Breast epithelium (tissue), 3 donors: ENCODE measurements at regions not wholly inside any gene's neighbourhood (a gene's known extent, or its start where the extent isn't known, plus 50 kb on each side); places are given as distances from the start of the nearest gene placed in this dataset.

Source experiments
- CTCF ChIP-seq, 3 donors: fragments of 450-650 bp; IDR thresholded peaks; one replicate each; pipeline ENCODE4 v1.5.1; 2016 to 2017; ENCODE audit warnings: antibody characterized with exemption in 3 of 3, mild to moderate bottlenecking in 3 of 3, moderate library complexity in 3 of 3
- POLR2A ChIP-seq: fragments of 450-650 bp; IDR thresholded peaks from one replicate; pipeline ENCODE4 v1.6.1; 2016; ENCODE audit warnings: antibody characterized with exemption, mild to moderate bottlenecking, moderate library complexity
- POLR2AphosphoS5 ChIP-seq, 3 donors: sonication (generic); formaldehyde crosslinking; IDR thresholded peaks; one replicate each; pipeline ENCODE4 v1.6.1; 2017; ENCODE audit warnings: antibody characterized with exemption in 3 of 3

- TF ChIP-seq CTCF (IDR thresholded peaks at IDR 0.05) (no peak), POLR2A (no peak), POLR2AphosphoS5 (IDR thresholded peaks at IDR 0.05) (no peak)
Observed at GRCh38 chr5:117055517-117055916, 480.9 kb upstream of the SEMA6A start.
